NCI-H146 treated with DMSO at 0.1 percent for 48 hours (cell line): ENCODE measurements at regions not wholly inside any gene's neighbourhood (a gene's known extent, or its start where the extent isn't known, plus 50 kb on each side); places are given as distances from the start of the nearest gene placed in this dataset.

Experiments used
- DNase-seq: peaks from one replicate; lab custom pipeline; 2025; ENCODE audit not compliant: unreplicated experiment; lab: John Stamatoyannopoulos, UW

DNA sequence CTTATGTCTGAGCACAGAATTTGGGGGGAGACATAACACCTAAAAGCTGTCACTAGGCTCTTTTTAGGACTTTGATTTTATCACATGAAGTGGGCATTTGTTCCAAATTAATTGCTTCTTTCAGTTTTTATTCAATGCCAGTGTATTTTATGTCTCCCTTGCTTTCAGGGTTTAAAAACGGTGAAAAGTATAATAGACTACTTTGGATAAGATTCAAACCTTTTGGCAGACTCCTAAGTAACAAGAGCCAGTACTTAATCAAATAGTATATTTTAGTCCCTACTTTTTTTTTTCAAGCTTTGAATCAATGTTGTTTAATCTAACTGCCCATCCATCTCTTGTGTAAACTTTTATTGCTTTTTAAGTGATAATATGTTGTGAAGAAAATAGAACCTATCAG, 847.2 kb upstream of the DPPA4 start:
- no peak for DNase-seq

DNA sequence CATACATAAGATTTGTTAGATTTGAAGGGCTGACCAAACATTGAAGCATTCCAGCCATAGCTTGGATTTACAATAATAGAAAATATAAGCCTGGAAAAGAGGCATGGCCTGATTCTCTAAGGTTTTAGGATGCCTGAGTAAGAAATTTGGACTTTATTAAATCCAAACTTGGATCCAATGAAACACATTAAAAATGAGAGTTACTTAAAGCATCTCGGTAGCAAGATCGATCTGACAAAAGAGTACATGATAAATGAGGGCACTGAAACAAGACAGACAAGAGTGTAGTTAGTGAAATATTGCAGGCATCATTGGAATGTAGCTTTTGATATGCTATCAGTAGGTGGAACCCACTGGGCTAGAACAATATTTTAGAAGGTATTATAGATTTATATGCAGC, 855.7 kb upstream of the DPPA4 start:
- no peak for DNase-seq

DNA sequence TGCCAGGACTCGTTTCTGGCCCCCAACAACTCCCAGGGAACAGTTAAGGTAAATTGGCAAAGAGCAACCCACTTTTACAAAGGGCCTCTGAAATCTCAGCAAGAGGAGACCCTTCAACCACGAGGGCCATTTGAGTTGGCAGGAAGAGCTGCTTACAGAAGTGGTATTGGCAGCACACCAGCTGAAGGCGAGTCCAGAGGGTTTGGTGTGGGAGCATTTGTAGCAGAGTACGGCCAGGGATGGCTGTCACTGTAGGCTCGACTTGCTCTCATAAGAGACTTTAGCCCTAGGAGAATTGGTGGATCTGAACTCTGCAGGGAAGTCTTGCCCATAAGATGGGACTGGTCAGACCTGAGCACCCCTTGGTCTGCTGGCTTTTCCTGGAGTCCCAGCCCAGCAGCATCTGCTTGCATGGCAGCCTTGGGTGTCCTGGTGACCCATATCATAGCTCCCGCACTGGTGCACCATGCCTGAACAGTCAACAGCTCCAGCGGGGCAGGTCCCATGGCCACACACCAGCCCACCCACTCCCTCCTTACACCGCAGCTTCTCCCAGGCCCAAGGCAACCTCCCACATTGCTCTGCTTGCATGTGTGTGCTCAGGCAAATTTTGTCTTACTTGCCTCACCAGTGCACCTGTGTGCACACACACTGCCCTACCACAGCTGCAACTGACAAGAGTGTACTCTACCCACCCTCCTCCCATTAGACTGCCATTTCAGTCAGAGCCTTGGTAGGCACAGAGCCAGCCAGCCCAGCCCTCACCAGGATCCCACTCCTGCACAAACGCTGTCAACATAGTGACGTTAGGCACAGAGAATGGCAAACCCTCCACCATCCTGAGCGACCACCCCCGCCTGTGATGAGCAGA, 861.6 kb upstream of the DPPA4 start:
- no peak for DNase-seq

DNA sequence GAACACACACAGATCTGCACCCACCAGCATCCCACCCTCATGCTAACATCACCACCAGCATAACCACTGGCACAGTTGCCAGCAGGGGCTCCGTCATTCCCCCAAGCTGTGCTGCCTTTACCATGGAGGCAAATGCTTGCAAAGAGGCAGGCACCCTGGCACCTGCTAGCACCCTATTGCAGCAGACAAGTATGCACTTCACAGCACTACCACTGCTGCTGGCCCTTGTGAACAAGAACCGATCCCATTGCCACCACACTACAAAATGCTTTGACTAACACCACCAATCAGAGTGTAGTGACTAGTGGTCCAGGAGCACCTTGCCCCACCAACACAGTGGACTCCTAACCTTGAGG, 862.2 kb upstream of the DPPA4 start:
- DNase-seq, result no peak

DNA sequence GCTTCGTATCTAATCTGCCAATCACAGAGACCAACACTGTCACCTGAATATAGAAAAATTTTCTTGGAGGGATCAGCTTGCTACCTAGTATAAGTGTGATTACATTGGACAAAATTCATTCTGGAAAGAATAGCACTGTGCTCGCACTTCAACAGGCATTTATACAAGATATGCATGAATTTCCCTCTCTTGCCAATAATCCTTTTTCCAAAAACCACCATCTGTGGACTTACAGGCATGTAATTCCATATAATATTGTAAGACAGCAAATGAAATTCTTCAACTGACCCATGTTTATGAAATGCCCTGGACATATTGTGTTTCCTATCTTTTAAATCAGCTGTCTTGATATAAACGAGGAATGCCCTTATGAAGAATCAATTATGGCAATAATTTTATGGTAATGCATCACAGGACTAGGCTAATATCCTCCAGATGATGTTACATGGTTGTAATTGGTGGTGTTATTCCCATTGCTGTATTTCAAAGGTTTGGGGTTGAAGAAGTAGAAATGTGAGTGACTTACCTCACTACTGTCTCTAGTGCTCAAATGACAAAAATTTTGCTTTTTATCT, 861.4 kb upstream of the NECTIN3 start:
- no peak for DNase-seq

DNA sequence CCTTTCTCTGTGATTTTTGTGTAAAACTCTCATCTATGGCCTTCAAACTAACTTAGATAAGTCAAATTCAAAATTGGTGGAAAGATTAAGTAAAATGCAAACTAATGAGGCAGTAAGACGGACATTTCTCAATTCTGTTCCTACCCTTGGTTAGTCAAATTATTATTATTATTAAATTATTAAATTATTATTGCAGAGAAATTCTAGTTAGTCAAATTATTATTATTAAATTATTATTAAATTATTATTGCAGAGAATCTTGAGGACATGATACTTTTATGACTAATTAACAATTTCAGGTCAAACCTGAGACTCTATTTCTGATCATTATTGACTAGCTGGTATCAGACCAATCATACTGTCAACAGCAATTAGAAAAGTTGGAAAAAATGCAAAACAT, 845.0 kb upstream of the NECTIN3 start:
- no peak for DNase-seq

DNA sequence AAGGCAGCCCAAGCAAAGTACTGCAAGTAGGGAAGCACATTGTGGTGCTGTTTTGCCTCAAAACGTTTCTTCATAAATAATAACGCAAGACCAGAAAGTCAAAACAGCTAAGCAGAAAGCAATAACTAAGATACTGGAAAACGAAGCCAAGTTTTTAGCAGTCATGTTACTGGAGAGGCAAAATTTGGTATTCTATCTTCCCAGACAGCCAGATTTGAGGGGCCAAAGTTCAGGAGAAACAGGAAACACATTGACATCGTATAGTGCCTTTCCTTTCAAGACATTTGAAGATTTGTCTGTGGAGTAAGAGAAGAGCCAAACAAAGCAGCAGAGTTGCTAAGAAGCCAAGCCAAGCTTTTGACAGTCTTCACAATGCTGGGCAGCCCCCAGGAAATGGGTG, 843.6 kb upstream of the NECTIN3 start:
- no peak for DNase-seq

DNA sequence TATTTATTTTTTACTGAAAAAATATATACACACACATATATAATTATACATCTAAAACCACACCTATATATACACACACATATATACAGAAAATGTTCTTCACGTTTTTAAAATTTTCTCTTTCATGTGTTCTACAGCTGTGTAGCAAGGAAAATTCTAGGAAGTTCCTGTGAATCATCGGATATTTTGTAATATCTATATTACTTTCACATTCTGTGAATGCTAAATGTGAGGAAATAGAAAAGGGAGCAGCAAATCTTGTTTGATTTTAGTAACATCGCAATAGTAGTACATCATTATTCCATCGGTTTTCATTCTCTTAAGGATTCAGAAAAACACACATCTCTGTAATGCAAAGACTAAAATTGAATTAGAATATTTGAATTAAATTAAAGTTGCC, 836.8 kb upstream of the NECTIN3 start:
- no peak for DNase-seq

DNA sequence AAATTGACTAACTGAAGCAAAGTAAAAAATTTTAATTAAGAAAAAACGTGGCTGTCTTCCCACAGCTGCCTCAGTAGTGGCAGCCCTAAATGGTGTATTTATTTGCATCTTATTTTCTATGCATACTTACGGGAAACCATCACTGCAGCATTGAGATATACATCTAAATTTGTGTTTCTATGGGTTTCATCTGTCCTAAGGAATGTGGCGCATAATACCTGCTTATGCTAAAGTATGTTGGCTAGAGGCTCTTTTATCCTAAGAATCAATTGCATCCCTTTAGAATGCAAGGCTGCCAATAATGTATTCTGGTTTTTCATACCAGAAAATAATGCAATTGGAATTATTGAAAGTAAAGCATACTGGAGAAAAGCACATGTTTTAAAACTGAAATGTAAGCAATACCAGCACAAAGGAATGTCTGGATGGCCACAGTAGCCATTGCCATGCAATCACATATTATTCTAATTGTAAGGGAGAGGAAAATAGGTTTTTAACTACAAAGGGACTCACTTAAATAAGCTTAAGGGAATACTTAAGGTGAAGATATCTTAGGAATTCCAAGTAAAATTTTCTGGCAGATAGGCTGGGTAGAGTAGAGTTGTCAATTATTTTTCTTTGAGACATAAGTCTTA, 834.5 kb upstream of the NECTIN3 start:
- DNase-seq, result no peak

DNA sequence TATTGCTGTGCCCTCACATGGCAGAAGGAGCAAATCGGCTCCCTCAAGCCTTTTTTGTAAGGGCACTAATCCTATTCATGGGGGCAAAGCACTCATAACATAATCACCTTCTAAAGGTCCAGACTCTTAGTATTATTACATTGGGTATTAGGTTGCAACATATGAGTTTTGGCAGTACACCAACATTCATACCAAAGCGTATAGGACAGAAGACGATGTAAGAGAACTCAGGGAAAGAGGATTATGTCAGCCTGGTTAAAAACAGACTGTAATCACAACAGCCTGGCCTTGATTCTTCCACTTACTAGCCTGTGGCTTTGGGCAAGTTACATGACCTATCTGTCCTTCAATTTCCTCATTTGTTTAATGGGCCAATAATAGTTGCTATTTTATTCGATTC, 828.5 kb upstream of the NECTIN3 start:
- no peak for DNase-seq

DNA sequence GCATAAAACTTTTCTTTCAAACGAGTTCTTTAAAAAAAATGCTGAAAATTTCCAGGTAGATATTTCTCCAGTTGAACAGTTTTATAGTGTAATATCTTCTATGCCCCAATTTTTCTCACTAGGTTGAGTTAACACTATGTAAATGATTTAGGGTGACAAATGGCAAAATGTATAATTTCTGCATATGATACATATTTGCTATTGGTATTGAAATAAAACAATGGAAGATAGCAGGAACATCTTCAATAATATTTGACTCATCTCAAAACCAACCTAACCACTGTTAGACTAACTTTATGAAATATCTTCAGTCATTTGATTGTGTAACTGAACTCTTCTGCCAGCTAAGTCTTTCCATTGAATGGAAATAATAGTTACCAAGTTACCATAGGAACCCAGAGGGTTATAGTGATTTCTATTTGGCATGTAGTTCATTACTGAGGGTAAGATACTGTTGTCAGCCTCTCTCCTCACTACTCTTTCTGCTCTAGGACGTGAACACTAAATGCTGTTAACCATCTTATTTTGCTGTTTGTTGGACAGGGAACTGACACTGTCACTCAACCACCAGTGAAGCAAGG, 824.7 kb upstream of the NECTIN3 start:
- DNase-seq, result no peak

DNA sequence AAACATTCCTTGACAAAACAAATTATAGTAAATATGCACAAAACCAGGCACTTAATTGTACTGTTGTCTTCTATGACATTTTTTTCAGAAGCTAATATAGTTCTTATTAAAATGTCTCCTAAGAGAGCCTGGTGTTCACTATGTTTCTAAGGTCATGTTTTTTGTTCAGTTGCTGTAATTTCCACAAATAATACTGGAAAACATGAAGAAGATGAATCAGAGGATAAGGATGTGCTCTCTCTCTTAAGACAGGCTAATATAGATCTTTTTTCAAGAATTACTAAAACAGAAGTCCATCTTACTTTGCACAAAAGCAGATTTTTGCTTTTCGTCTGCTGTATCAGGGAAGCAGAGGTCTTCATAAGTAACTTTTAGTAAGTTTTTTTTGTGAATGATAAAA, 823.0 kb upstream of the NECTIN3 start:
- no peak for DNase-seq

DNA sequence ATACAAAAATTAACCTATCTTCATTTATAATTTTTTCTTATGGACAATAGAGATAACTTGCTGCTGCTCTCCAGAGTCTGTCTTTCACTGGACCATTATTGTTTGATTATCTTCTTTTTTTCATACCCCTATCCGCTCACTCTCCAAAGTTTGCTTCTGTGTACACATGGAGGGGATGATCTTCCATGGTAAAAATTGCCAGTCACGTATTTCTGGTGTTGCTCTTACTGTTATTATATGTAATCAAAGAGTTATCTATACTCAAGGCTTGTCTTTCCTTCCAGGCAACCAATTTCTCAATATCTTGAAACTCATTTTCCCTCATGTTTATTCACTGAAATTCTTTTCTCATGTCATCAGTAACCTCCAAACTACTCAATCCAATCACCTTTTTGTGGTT, 817.8 kb upstream of the NECTIN3 start:
- DNase-seq, result no peak

DNA sequence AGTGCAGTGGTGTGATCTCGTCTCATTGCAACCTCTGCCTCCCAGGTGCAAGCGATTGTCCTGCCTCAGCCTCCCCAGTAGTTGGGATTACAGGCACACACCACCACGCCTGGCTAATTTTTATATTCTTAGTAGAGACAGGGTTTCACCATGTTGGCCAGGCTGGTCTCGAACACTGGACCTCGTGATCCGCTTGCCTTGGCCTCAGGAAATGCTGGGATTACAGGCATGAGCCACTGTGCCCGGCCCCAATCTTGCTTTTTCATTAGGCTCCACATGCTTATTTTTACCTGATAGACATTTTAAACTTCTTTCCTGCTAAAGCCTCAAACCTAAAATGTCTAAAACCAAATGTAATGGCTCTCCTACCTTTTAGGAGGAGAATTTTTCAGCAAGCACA, 817.0 kb upstream of the NECTIN3 start:
- no peak for DNase-seq

DNA sequence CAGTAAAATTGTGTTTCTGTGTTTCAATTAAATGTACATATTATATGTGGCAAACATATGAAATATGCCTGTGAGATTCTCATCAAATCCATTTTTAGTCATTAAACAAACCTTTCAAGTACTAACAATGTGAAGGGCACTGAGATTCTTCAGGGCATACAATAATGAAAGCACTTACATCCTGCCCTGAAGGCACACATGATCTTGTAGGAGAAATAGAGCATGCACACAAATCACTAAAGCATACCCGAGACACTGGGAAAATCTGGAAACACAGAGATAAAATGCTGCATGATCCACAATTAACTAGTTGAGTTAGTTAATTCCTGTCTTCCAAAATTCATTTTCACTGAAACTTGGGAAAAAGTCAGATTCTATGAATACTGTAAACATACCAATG, 810.5 kb upstream of the NECTIN3 start:
- DNase-seq, result no peak

DNA sequence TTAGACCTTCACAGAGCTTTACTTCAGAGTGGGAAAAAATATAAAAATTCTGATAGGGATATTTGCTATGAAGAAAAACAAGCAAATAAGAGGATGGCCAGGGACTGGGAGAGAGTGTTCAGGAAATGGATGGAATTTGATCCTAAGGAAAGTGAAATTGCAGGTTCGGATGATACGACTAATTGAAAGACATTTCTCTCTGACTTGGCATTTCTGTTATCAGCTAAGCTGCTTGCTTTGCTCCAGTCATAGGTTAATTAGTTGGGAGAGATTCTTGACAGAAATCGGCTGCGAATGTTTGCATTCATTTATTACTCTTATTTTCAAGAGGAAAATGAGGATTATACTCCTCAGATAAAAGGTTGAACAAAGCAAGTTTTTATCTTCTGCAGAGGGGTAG, 808.7 kb upstream of the NECTIN3 start:
- no peak for DNase-seq

DNA sequence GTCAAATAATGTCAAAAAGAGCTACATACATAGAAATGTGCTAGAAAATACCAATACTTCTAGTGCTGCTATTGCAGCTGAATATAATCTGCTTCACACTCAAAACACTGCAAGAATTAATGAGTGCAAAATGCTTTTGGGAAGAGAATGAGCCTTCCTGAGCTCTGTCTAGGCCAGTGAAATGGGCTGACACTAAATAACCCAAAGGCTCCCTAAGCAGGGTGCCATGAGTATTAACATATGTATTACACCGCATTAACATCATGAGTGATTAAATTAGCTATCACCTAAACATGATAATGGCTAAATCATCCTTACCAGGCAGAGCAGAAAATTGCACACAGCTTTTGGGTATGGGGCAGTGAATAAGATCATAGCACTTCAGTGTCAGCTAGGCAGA, 806.3 kb upstream of the NECTIN3 start:
- DNase-seq, result no peak

DNA sequence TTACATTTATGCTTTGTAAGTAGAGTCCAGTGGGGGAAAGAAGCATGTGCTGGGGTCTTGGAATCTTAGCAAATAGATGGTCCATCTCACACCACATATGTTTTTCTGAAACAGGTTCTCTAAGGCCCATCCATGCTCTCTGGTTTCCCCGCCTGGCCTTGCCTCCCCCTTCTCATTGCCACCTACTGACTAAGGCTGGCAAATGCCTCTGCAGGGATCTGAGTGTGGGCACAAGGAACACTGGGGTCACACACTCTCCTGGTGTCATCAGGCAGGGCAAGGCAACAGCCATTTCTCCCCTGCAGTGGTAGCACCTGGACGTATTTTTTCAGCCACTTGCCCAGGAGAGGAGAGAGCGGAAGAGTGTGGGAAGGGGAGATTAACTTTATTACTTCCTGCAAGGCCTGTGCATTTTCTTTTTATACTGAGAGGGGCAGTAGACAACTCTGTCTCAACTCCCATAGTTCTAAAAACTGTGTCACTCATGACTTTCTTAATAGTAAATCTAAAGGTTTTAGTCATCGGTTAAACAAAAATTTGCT, 804.2 kb upstream of the NECTIN3 start:
- no peak for DNase-seq

DNA sequence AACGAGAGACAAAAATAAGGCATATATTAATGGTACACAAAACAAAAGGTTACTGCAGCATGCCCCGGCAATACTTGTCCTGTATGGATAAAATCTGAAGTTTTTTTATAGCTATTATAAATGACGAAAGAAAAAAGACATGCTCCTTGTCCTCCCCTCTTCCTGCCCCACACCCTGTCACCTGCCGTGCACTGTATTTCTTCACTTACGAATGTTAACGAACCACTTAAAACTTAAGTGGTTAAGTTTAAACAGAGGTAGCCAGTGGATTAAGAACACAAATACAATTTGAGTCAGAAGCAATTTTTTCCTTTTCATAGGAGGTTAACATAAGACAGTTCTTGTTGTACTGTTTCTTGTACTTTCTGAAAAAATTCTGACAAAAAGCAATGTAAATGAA, 799.1 kb upstream of the NECTIN3 start:
- DNase-seq, result no peak

DNA sequence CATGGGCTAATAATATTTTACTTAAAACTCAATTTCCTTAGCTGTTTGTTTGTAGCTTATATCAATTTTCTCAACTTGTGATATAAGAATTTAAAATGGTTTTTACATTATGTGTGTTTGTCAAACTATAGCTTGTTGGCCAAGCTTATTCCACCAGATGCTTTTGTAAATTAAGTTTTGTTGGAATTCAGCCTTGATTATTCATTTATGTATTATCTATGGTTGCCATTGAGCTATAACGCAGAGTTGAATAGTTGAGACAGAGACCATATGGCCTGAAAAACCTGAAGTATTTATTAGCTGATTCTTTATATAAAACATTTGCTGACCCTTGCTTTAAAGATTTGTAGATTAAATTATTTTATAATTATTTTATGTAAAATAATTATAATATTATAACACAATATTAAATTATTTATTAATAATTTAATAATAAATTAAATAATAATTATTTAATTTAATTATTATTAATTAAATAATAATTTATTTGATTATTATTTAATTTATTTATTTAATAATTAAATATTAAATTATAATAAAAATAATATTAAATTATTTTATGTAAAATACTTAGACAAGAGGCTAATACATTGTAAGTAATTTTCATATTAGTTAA, 779.6 kb upstream of the NECTIN3 start:
- no peak for DNase-seq

DNA sequence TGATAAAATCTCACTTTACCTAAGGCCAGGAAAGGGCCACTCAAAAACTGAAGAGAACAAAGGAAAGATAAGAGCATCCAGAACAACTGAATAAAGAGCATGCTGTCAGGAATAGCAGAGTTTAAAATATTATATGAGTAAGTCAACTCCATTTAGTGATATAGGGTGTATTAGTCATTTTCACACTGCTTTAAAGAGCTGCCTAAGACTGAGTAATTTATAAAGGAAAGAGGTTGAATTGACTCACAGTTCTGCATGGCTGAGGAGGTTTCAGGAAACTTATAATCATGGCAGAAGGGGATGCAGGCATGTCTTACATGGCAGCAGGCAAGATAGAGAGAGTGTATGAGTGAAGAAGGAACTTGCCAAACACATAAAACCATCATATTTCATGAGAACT, 778.0 kb upstream of the NECTIN3 start:
- DNase-seq, result no peak

DNA sequence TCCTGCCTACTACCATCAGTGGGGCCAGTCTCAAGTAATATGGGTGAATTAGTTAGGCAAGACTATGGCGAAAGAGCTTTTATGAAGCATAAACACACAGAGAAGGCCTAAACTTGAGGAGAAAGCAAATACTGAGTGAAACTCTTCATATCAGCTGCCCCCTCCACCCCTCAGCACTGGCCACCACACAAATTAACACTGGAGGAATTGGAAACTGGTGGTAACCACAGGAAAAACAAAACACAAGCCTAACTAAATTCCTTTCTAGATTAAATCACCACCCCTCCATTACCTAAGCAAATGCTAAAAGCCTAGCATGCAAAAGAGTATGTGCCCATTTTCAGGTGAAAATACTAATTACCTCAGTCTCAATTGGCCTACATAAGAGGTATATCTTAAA, 774.7 kb upstream of the NECTIN3 start:
- no peak for DNase-seq
